Spleen (tissue), 7 donors: ENCODE measurements at regions not wholly inside any gene's neighbourhood (a gene's known extent, or its start where the extent isn't known, plus 50 kb on each side); places are given as distances from the start of the nearest gene placed in this dataset.

ENCODE experiments used
- CTCF ChIP-seq, 11 experiments: fragments of 200-600 bp in 7 of 11; fragments of 450-650 bp in 4 of 11; sonication (generic) in 4 of 11; IDR thresholded peaks in 8 of 11; conservative IDR thresholded peaks in 3 of 11; 1 replicate in 7 of 11; 2 replicates in 4 of 11; pipeline versions ENCODE4 v1.4.0 to v1.8.0; 2016 to 2021; ENCODE audit warnings: antibody characterized with exemption in 11 of 11, inconsistent platforms in 4 of 11, mild to moderate bottlenecking in 1 of 11
- POLR2AphosphoS5 ChIP-seq, 3 donors: sonication (generic); formaldehyde crosslinking; IDR thresholded peaks; one replicate each; pipeline ENCODE4 v1.5.1; 2017; ENCODE audit warnings: antibody characterized with exemption in 3 of 3
- donor health status: DM: no; HTN: no; CAD: no; lungs with moderate emphysema.
- donor health status: DM: no; HTN: no; CAD: no.
- donor health status: DM: no; HTN: no; CAD: no.

GRCh38 chrX:104486691-104487090 lies 79.3 kb upstream of the IL1RAPL2 start:
- TF ChIP-seq POLR2AphosphoS5 (IDR thresholded peaks at IDR 0.05) (no peak), CTCF (IDR thresholded peaks at IDR 0.05 in 8 of 11, conservative IDR thresholded peaks at IDR 0.05 in 3 of 11) (no peak)
